OCI-LY3 (cell line): ENCODE measurements at regions not wholly inside any gene's neighbourhood (a gene's known extent, or its start where the extent isn't known, plus 50 kb on each side); places are given as distances from the start of the nearest gene placed in this dataset.

Experiments
- H2AFZ ChIP-seq: fragments of 200-600, 300-600 bp; shearing (Covaris generic); 2 replicates; pipeline ENCODE4 v1.6.0; 2014; ENCODE audit warnings: antibody characterized with exemption, low read depth, low read length
- H3K27ac ChIP-seq: fragments of 200-600, 300-600 bp; sonication (generic); 2 replicates; pipeline ENCODE4 v1.5.1; 2014; ENCODE audit warnings: mild to moderate bottlenecking, low read length, moderate library complexity, mixed read lengths
- H3K27me3 ChIP-seq: fragments of 200-600, 300-600 bp; sonication (generic); 2 replicates; pipeline ENCODE4 v1.6.1; 2014; ENCODE audit warnings: low read depth, low read length, mixed read lengths
- H3K36me3 ChIP-seq: fragments of 200-600, 300-600 bp; sonication (generic); replicated peaks from 2 replicates; pipeline ENCODE3; 2014; ENCODE audit warnings: low read depth, low read length, mixed read lengths
- H3K4me1 ChIP-seq: fragments of 300-600, 200-600 bp; sonication (generic); 2 replicates; pipeline ENCODE4 v1.6.1; 2014; ENCODE audit warnings: low read length, mixed read lengths
- H3K4me2 ChIP-seq: fragments of 200-600, 300-600 bp; sonication (generic); 2 replicates; pipeline ENCODE4 v1.6.1; 2014; ENCODE audit warnings: low read length, mixed read lengths
- H3K4me3 ChIP-seq: fragments of 300-600, 200-600 bp; sonication (generic); 2 replicates; pipeline ENCODE4 v1.5.1; 2014; ENCODE audit warnings: antibody characterized with exemption, mild to moderate bottlenecking, low read length, moderate library complexity
- H3K79me2 ChIP-seq: fragments of 300-600, 200-600 bp; shearing (Covaris generic); 2 replicates; pipeline ENCODE4 v1.6.1; 2014; ENCODE audit warnings: mild to moderate bottlenecking, low read length, mixed read lengths
- H3K9ac ChIP-seq: fragments of 300-600, 200-600 bp; shearing (Covaris generic); 2 replicates; pipeline ENCODE4 v1.6.0; 2014; ENCODE audit warnings: mild to moderate bottlenecking, low read length, moderate library complexity
- H3K9me3 ChIP-seq: fragments of 200-600, 300-600 bp; shearing (Covaris generic); 2 replicates; pipeline ENCODE4 v1.6.1; 2014; ENCODE audit warnings: low read length, mixed read lengths; ENCODE audit not compliant: insufficient read depth
- H4K20me1 ChIP-seq: fragments of 200-600, 300-600 bp; sonication (generic); 2 replicates; pipeline ENCODE4 v1.6.1; 2016; ENCODE audit warnings: low read length, mixed read lengths; ENCODE audit not compliant: insufficient read depth
- EZH2phosphoT487 ChIP-seq: fragments of 200-600 bp; shearing (Covaris generic); IDR thresholded peaks from 2 replicates; pipeline ENCODE4 v1.6.1; 2018; ENCODE audit warnings: antibody characterized with exemption, mixed run types, low read depth
- TF ChIP-seq, protein P1 (sequence below): fragments of 200-600, 300-600 bp; sonication (generic); IDR thresholded peaks from 2 replicates; pipeline ENCODE4 v1.5.1; 2014; ENCODE audit warnings: antibody characterized with exemption, low read length, low read depth

DNA sequence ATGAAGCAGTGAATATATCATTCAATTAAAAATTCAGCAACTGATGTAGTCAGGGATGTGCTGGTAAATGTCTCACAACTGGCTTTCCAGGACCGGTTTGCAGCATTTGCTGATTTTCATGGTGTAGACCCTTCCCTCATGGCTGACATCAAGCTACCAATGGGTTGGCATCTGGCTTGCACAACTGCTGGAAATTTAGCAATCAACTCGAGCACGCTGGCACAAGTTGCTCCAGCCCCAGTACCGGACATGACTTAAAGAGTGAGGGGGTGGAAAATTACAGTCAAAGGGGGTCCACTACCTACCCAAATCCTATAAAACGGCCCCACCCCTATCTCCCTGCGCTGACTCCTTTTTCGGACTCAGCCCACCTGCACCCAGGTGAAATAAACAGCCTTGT lies 198.4 kb upstream of the NRP1 start:
- no peaks in the 10 kb centered on the region for H3K79me2 ChIP-seq
- no peak overlapping the region for H2AFZ ChIP-seq
- H3K36me3 ChIP-seq: no peaks in the 10 kb centered on the region
- no peak overlapping the region for H3K27ac ChIP-seq
- no peak overlapping the region for H3K9ac ChIP-seq
- H4K20me1 ChIP-seq: no peaks in the 10 kb centered on the region
- no peaks in the 10 kb centered on the region for H3K4me1 ChIP-seq
- no peak overlapping the region for H3K4me3 ChIP-seq
- H3K9me3 ChIP-seq: no peaks in the 10 kb centered on the region
- no peak for TF ChIP-seq EZH2phosphoT487
- TF ChIP-seq, protein P1, sequence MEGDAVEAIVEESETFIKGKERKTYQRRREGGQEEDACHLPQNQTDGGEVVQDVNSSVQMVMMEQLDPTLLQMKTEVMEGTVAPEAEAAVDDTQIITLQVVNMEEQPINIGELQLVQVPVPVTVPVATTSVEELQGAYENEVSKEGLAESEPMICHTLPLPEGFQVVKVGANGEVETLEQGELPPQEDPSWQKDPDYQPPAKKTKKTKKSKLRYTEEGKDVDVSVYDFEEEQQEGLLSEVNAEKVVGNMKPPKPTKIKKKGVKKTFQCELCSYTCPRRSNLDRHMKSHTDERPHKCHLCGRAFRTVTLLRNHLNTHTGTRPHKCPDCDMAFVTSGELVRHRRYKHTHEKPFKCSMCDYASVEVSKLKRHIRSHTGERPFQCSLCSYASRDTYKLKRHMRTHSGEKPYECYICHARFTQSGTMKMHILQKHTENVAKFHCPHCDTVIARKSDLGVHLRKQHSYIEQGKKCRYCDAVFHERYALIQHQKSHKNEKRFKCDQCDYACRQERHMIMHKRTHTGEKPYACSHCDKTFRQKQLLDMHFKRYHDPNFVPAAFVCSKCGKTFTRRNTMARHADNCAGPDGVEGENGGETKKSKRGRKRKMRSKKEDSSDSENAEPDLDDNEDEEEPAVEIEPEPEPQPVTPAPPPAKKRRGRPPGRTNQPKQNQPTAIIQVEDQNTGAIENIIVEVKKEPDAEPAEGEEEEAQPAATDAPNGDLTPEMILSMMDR: no peak
- H3K4me2 ChIP-seq: no peak overlapping the region
- no peaks in the 10 kb centered on the region for H3K27me3 ChIP-seq

DNA sequence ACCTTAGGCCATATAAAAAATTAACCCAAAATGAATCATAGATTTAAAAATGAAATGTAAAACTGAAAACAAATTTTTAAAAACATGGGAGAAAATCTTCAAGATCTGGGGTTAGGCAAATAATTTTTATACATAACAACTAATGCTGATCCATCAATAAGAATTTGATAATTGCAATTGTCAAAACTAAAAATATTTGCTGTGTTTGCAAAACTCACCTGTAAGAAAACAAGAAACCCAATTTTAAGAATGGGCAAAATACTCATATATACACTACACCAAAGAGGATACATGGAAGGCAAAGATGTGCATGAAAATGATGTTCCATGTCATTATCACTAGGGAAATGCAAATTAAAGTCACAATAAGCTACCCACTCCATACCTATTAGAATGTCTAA lies 194.8 kb upstream of the NRP1 start:
- Histone ChIP-seq H3K4me2 (no peak overlapping the region), H3K27ac (no peak overlapping the region), H3K9ac (no peak overlapping the region), H3K27me3 (no peaks in the 10 kb centered on the region), H3K4me1 (no peaks in the 10 kb centered on the region), H3K9me3 (no peaks in the 10 kb centered on the region), H3K4me3 (no peak overlapping the region), H4K20me1 (no peaks in the 10 kb centered on the region), H3K36me3 (no peaks in the 10 kb centered on the region), H3K79me2 (no peaks in the 10 kb centered on the region), H2AFZ (no peak overlapping the region)
- no peak for TF ChIP-seq EZH2phosphoT487
- TF ChIP-seq, protein P1: no peak

DNA sequence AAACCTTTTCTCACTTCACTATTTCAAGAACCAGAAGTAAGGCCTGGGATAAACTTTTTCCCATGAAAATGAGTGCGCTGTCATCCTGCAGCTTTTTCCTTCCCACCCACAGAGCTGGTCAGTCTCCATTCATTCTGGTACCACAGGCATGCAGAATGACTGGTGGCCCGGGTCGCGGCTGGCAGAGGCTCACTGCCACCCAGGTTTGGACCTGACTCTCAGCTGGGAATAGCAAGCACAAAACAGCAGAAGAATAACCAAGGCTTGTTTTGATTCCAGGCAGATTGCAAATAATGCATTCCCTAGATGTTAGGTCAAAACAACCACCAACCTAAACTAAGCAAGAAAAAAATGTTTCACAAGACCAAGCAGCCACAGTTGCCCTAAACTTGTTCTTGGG lies 190.5 kb upstream of the NRP1 start:
- H3K27ac ChIP-seq: no peak overlapping the region
- no peaks in the 10 kb centered on the region for H3K4me1 ChIP-seq
- H4K20me1 ChIP-seq: no peaks in the 10 kb centered on the region
- H3K79me2 ChIP-seq: no peaks in the 10 kb centered on the region
- no peaks in the 10 kb centered on the region for H3K9me3 ChIP-seq
- H3K9ac ChIP-seq: no peak overlapping the region
- no peaks in the 10 kb centered on the region for H3K27me3 ChIP-seq
- TF ChIP-seq, protein P1: no peak
- TF ChIP-seq EZH2phosphoT487: no peak
- H3K4me3 ChIP-seq: no peak overlapping the region
- H2AFZ ChIP-seq: no peak overlapping the region
- no peaks in the 10 kb centered on the region for H3K36me3 ChIP-seq
- H3K4me2 ChIP-seq: no peak overlapping the region

DNA sequence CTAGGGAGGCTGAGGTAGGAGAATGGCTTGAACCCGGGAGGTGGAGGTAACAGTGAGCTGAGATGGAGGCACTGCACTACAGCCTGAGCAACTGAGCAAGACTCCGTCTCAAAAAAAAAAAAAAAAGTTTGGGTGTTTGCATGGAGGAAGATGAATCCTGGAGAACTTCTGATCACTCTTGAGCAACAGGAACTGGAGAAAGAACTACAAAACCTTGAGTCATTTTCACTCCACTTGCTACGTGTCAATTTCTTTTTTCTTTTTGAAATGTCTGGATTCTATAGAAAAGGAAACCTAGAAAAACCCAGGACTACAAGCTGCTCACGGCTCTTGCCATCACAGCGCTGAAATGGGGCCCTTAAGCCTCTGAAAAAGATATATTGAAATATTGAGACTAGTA lies 189.6 kb upstream of the NRP1 start:
- H3K9me3 ChIP-seq: no peaks in the 10 kb centered on the region
- H3K4me1 ChIP-seq: no peaks in the 10 kb centered on the region
- no peaks in the 10 kb centered on the region for H3K79me2 ChIP-seq
- H3K36me3 ChIP-seq: no peaks in the 10 kb centered on the region
- H3K9ac ChIP-seq: no peak overlapping the region
- no peaks in the 10 kb centered on the region for H4K20me1 ChIP-seq
- no peak overlapping the region for H3K27ac ChIP-seq
- H2AFZ ChIP-seq: no peak overlapping the region
- no peak for TF ChIP-seq EZH2phosphoT487
- TF ChIP-seq, protein P1: no peak
- no peaks in the 10 kb centered on the region for H3K27me3 ChIP-seq
- H3K4me3 ChIP-seq: no peak overlapping the region
- no peak overlapping the region for H3K4me2 ChIP-seq
